Keratinocyte (primary cell): ENCODE measurements at regions not wholly inside any gene's neighbourhood (a gene's known extent, or its start where the extent isn't known, plus 50 kb on each side); places are given as distances from the start of the nearest gene placed in this dataset.

Source experiments
- DNase-seq: peaks from one replicate; pipeline ENCODE4 v3.0.0-alpha.2; 2011; ENCODE audit warnings: low read depth, missing footprints, low spot score
- FAIRE-seq: peaks from 2 replicates; lab custom pipeline; 2011; peaks lifted over from hg19 to GRCh38; lab: Jason Lieb, UNC
- H2AFZ ChIP-seq: 2 replicates; pipeline ENCODE4 v1.6.0; 2012; ENCODE audit warnings: low read length, control low read depth, inconsistent platforms; ENCODE audit not compliant: control insufficient read depth
- H3K27ac ChIP-seq: 2 replicates; pipeline ENCODE4 v1.5.1; 2011; ENCODE audit warnings: low read length; ENCODE audit not compliant: control insufficient read depth, insufficient read depth
- H3K27me3 ChIP-seq: 3 replicates; pipeline ENCODE4 v1.6.0; 2011; ENCODE audit warnings: low read length; ENCODE audit not compliant: control insufficient read depth, insufficient read depth; ENCODE audit errors: extremely low read depth
- H3K36me3 ChIP-seq, 2 experiments: 2 replicates in 1 of 2; 3 replicates in 1 of 2; pipeline ENCODE4 v1.5.1; 2011; ENCODE audit warnings: low read length in 2 of 2, mild to moderate bottlenecking in 1 of 2; ENCODE audit not compliant: control insufficient read depth in 2 of 2, insufficient read depth in 2 of 2; ENCODE audit errors: extremely low read depth in 1 of 2
- H3K4me1 ChIP-seq: 3 replicates; pipeline ENCODE4 v1.5.1; 2011; ENCODE audit warnings: low read length; ENCODE audit not compliant: control insufficient read depth, insufficient read depth; ENCODE audit errors: extremely low read depth
- H3K4me2 ChIP-seq: 3 replicates; pipeline ENCODE4 v1.6.0; 2011; ENCODE audit warnings: low read depth, low read length; ENCODE audit not compliant: control insufficient read depth, insufficient read depth; ENCODE audit errors: extremely low read depth
- H3K4me3 ChIP-seq, 3 experiments: fragments of 200-600 bp in 1 of 3; sonication (generic) in 1 of 3; 2 replicates in 2 of 3; 3 replicates in 1 of 3; pipeline ENCODE4 v1.5.1; 2011 to 2016; ENCODE audit warnings: low read length in 3 of 3, mild to moderate bottlenecking in 3 of 3, control low read depth in 2 of 3, inconsistent platforms in 1 of 3, low read depth in 1 of 3, mixed read lengths in 1 of 3, mixed run types in 1 of 3, moderate library complexity in 1 of 3; ENCODE audit not compliant: control insufficient read depth in 2 of 3, insufficient read depth in 2 of 3; ENCODE audit errors: extremely low read depth in 1 of 3
- H3K79me2 ChIP-seq: 2 replicates; pipeline ENCODE4 v1.6.0; 2012; ENCODE audit warnings: low read length; ENCODE audit not compliant: control insufficient read depth, insufficient read depth
- H3K9ac ChIP-seq: 3 replicates; pipeline ENCODE4 v1.6.0; 2011; ENCODE audit warnings: low read length; ENCODE audit not compliant: control insufficient read depth, insufficient read depth; ENCODE audit errors: extremely low read depth
- H3K9me1 ChIP-seq: 3 replicates; pipeline ENCODE4 v1.6.0; 2011; ENCODE audit warnings: low read length; ENCODE audit not compliant: control insufficient read depth, insufficient read depth; ENCODE audit errors: extremely low read depth
- H3K9me3 ChIP-seq: 2 replicates; pipeline ENCODE4 v1.5.1; 2012; ENCODE audit warnings: low read depth, low read length; ENCODE audit not compliant: control insufficient read depth
- H4K20me1 ChIP-seq: 3 replicates; pipeline ENCODE4 v1.6.0; 2011; ENCODE audit warnings: low read length; ENCODE audit not compliant: control insufficient read depth, insufficient read depth; ENCODE audit errors: extremely low read depth
- CTCF ChIP-seq, 3 experiments: IDR thresholded peaks in 1 of 3; conservative IDR thresholded peaks in 1 of 3; optimal IDR thresholded peaks in 1 of 3; 2 replicates in 2 of 3; 3 replicates in 1 of 3; pipeline versions ENCODE3 to v1.5.1; 2011; ENCODE audit warnings: low read length in 3 of 3, mild to moderate bottlenecking in 3 of 3, moderate library complexity in 2 of 3, control low read depth in 1 of 3, inconsistent platforms in 1 of 3; ENCODE audit not compliant: insufficient read depth in 2 of 3; ENCODE audit errors: extremely low read depth in 1 of 3
- EZH2 ChIP-seq: IDR thresholded peaks from one replicate; pipeline ENCODE4 v1.6.1; 2012; ENCODE audit warnings: inconsistent platforms, mild to moderate bottlenecking, low read length, moderate library complexity
- dilution Hi-C: fragments of 300-500 bp; cut with MboI; formaldehyde crosslinking; loops from one replicate; pipeline ENCODE4 v1.7.0; 2020; ENCODE audit warnings: low sequenced_read_pairs; ENCODE audit not compliant: extremely low pct_ligation_motif_present

- Histone ChIP-seq H3K79me2 (no peaks in the 10 kb centered on the region), H3K9ac (no peak overlapping the region), H3K4me1 (no peaks in the 10 kb centered on the region), H2AFZ (no peak overlapping the region), H3K27me3 (no peaks in the 10 kb centered on the region), H4K20me1 (no peaks in the 10 kb centered on the region), H3K4me3 (no peak overlapping the region), H3K9me3 (peaks cover 2% of the 10 kb centered on the region), H3K27ac (no peak overlapping the region), H3K36me3 (no peaks in the 10 kb centered on the region), H3K4me2 (no peak overlapping the region), H3K9me1 (no peaks in the 10 kb centered on the region)
- TF ChIP-seq EZH2 (no peak), CTCF (optimal IDR thresholded peaks at IDR 0.05 in 1 of 3, IDR thresholded peaks at IDR 0.05 in 1 of 3, conservative IDR thresholded peaks at IDR 0.05 in 1 of 3; ENCODE audit: extremely low read depth in 1 of 3, insufficient read depth in 2 of 3, low read length in 3 of 3) (no peak)
- dilution Hi-C loops = no loop called here
- DNase-seq = no peak
- no peak for FAIRE-seq
Measured at GRCh38 chr15:26126819-26127387, 263.8 kb upstream of the ATP10A start.

- dilution Hi-C loops = no loop called here
- no peaks in the 10 kb centered on the region for H4K20me1 ChIP-seq
- no peak for FAIRE-seq
Measured at GRCh38 chr15:26126070-26126469, 262.9 kb upstream of the ATP10A start.

More at GRCh38 chr15:26126070-26126469, 262.9 kb upstream of the ATP10A start:
- no peak for TF ChIP-seq CTCF (optimal IDR thresholded peaks at IDR 0.05 in 1 of 3, IDR thresholded peaks at IDR 0.05 in 1 of 3, conservative IDR thresholded peaks at IDR 0.05 in 1 of 3; ENCODE audit: extremely low read depth in 1 of 3, insufficient read depth in 2 of 3, low read length in 3 of 3)
- no peak for TF ChIP-seq EZH2
- no peak overlapping the region for H2AFZ ChIP-seq
- no peaks in the 10 kb centered on the region for H3K36me3 ChIP-seq
- no peaks in the 10 kb centered on the region for H3K27me3 ChIP-seq
- no peak overlapping the region for H3K9ac ChIP-seq
- H3K27ac ChIP-seq = no peak overlapping the region
- no peak overlapping the region for H3K4me2 ChIP-seq
- H3K4me1 ChIP-seq = no peaks in the 10 kb centered on the region
- no peaks in the 10 kb centered on the region for H3K79me2 ChIP-seq
- H3K4me3 ChIP-seq = no peak overlapping the region
- H3K9me1 ChIP-seq = no peaks in the 10 kb centered on the region
- DNase-seq = no peak
- H3K9me3 ChIP-seq = peaks cover 6% of the 10 kb centered on the region
